ENCODE measurements at regions not wholly inside any gene's neighbourhood (a gene's known extent, or its start where the extent isn't known, plus 50 kb on each side); places are given as distances from the start of the nearest gene placed in this dataset.

DNA sequence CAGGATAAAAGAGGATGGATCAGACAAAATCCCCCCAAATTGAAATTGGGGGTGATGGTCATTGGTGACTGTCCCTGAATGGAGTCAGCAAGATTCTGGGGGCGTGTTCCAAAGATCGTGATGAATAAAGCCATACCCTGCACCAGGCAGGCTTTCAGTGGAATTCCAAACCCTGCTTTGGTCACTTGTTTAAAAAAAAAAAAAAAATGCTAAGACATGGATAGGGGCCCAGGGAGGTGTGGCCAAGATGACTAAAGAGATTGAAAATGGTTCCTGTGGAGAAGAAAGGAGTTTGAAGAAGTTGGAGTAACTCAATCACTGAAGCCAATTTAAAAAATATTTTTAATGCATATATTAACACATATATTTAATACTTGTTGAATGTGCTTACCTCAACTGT, 161.4 kb upstream of the KCNG1 start:
- Histone ChIP-seq H3K4me3 (no peak overlapping the region), H3K4me2 (no peak overlapping the region), H3K4me1 (no peaks in the 10 kb centered on the region), H3K27ac (no peak overlapping the region), H3K9me3 (no peaks in the 10 kb centered on the region)
- TF ChIP-seq CBX8 (IDR thresholded peaks at IDR 0.05) (no peak), HMGXB4 (CRISPR knock-in tag; IDR thresholded peaks at IDR 0.05; ENCODE audit: borderline replicate concordance) (no peak), BHLHE40 (IDR thresholded peaks at IDR 0.05; ENCODE audit: low read depth, low read length) (no peak), FOSB (CRISPR knock-in tag; IDR thresholded peaks at IDR 0.05) (no peak), NR3C1 (IDR thresholded peaks at IDR 0.05) (no peak), CBX2 (IDR thresholded peaks at IDR 0.05; ENCODE audit: borderline replicate concordance, low read depth) (no peak), HEYL (CRISPR knock-in tag; IDR thresholded peaks at IDR 0.05) (no peak), CHD2 (IDR thresholded peaks at IDR 0.05; ENCODE audit: low read length, partially characterized antibody) (no peak)
- CTCF ChIA-PET: no interaction called here
- POLR2A ChIA-PET: no interaction called here
- ATAC-seq: no peak
- 35% methylated on average over 2 of the region's 2 CpGs for WGBS (ENCODE audit: missing lambda C conversion rate)
- DNase-seq (ENCODE audit: low read depth in 1 of 2, low spot score in 1 of 2): no peak
- FAIRE-seq: no peak

DNA sequence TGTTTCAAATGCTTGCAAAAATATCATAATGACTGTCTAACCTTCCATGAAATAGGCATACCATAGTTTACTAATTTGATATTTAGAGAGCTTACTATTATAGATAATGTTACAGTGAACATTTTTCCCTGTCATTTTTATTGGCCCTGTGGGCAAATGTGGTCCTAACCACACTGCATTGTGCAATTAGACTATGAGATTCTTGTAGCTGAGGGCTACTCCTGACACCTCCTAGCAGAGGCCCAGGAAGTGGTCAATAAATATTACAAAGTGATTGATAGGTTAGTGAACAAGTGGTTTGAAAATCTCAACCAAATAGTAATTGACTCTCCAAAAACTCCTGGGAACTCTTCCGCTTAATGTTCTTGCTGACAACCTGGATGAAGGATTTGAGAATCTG, 160.5 kb upstream of the KCNG1 start:
- Histone ChIP-seq H3K27ac (no peak overlapping the region), H3K4me2 (no peak overlapping the region), H3K4me3 (no peak overlapping the region), H3K4me1 (no peaks in the 10 kb centered on the region), H3K9me3 (no peaks in the 10 kb centered on the region)
- ATAC-seq (no peak), DNase-seq (ENCODE audit: low read depth in 1 of 2, low spot score in 1 of 2) (no peak), FAIRE-seq (no peak)
- WGBS (ENCODE audit: missing lambda C conversion rate): 88% methylated on average over 1 of the region's 1 CpG
- no peak for TF ChIP-seq EHF (CRISPR knock-in tag; IDR thresholded peaks at IDR 0.05)
- no peak for TF ChIP-seq HOXB13 (CRISPR knock-in tag; IDR thresholded peaks at IDR 0.05; ENCODE audit: low read depth)
- no peak for TF ChIP-seq NFE2L2 (conservative IDR thresholded peaks at IDR 0.05; ENCODE audit: low read length)
- no peak for TF ChIP-seq RFX5 (IDR thresholded peaks at IDR 0.05)
- TF ChIP-seq HES2 (IDR thresholded peaks at IDR 0.05): no peak
- no peak for TF ChIP-seq CHD2 (IDR thresholded peaks at IDR 0.05; ENCODE audit: low read length, partially characterized antibody)
- TF ChIP-seq CHD4 (IDR thresholded peaks at IDR 0.05; ENCODE audit: borderline replicate concordance): no peak
- TF ChIP-seq EHMT2 (IDR thresholded peaks at IDR 0.05; ENCODE audit: low read depth): no peak
- no peak for TF ChIP-seq USF2 (IDR thresholded peaks at IDR 0.05)
- CTCF ChIA-PET: interaction anchor here (0.7 kb wide), 1 partner anchor 196 kb away, joined by 3 read pairs; no protein-coding TSS in a partner anchor
- POLR2A ChIA-PET: no interaction called here

- DNase-seq (ENCODE audit: low read depth in 1 of 2, low spot score in 1 of 2) (no peak), ATAC-seq (no peak), FAIRE-seq (no peak)
- POLR2A ChIA-PET: no interaction called here
- Histone ChIP-seq H3K9me3 (no peaks in the 10 kb centered on the region), H3K4me1 (no peaks in the 10 kb centered on the region), H3K4me3 (no peak overlapping the region), H3K4me2 (no peak overlapping the region), H3K27ac (no peak overlapping the region)
- 72% methylated on average over 6 of the region's 6 CpGs for WGBS (ENCODE audit: missing lambda C conversion rate)
- TF ChIP-seq FOSB (CRISPR knock-in tag; IDR thresholded peaks at IDR 0.05) (no peak), MAZ (IDR thresholded peaks at IDR 0.05; ENCODE audit: borderline replicate concordance, low read depth, low read length) (no peak), NFE2L2 (conservative IDR thresholded peaks at IDR 0.05; ENCODE audit: low read length) (no peak), MAX (IDR thresholded peaks at IDR 0.05) (no peak), KDM1A (IDR thresholded peaks at IDR 0.05; ENCODE audit: low read depth) (no peak), HDAC2 (IDR thresholded peaks at IDR 0.05) (no peak), HES2 (IDR thresholded peaks at IDR 0.05) (no peak), CHD4 (IDR thresholded peaks at IDR 0.05; ENCODE audit: borderline replicate concordance) (no peak), ZNF302 (CRISPR knock-in tag; IDR thresholded peaks at IDR 0.05) (no peak), JUNB (IDR thresholded peaks at IDR 0.05) (no peak), HOXB13 (CRISPR knock-in tag; IDR thresholded peaks at IDR 0.05; ENCODE audit: low read depth) (no peak)
- CTCF ChIA-PET: no interaction called here
These were observed 159.7 kb upstream of the KCNG1 start for GRCh38 chr20:51182571-51182970.
